ENCODE measurements at regions not wholly inside any gene's neighbourhood (a gene's known extent, or its start where the extent isn't known, plus 50 kb on each side); places are given as distances from the start of the nearest gene placed in this dataset.

DNA sequence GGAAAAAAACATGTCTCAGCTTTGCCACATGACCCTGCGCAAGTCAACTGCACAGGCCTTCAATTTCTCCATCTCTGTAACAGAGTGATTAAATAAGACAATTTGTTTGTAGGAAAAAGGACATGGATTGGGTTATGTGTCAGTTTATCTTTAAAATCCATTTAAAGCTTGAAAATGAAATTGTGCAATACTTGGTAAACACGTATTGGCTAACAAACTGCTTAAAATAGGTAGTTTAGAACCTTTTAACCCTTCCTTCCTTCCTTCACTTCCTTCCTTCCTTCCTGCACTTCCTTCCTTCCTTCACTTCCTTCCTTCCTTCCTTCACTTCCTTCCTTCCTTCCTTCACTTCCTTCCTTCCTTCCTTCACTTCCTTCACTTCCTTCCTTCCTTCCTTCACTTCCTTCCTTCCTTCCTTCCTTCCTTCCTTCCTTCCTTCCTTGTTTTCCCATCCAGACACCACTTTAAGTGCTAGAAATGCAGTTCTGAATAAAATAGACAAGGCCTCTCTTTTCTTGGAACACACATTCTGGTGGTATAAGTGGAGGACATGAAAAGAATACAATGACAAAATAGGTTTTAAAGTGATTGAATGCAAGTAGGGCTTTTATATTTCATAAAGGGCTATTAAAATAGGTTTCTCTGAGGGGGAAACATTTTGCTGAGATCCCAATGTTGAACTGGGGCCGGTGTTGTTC is 130.2 kb upstream of the TP63 start:
- DNase-seq (ENCODE audit: low read depth), result no peak

DNA sequence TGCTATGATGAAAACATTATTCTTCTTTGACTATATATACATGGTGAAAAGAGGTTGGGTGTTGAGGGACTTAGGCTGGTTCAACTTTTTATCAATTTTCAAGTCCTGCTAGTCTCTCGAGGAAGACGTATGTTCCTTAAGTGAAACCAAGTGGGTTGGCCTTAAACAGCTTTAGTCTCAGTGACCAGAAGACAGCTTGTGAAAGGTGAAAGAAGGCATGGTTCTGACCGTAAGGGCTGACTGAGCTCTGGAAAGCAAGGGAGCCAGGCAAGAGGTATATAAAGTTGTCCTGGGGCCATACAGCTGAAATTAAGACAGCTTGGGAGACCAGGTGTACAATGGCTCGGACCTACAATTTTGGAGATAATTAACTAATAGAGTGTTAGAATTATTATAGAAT is 128.9 kb upstream of the TP63 start:
- no peak for DNase-seq (ENCODE audit: low read depth)

DNA sequence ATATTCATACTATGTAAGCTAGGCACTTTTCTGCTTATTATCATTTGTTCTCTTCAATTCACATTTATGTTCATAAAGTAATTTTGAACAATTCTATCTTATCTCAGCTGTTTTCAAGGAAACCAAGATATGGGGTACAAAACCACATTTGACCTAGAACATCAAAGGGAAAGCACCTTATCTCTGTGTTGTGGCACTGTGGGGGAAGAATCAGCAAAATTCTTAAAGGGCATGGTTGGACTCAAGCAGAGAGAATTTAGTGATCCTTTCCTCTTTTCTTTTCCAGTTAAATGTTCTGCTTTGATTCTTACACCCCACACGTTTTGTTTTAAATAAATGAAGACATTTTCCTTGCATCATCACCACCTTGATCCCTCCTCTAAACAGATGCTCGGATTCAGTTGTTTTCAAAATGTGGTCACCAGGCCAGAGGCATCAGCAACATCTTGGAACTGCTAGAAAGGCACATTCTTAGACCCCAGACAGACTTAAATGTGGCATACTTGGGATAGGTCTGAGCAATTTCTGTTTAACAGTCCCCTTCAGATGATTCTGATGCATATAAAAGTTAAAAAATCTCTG is 128.4 kb upstream of the TP63 start:
- DNase-seq (ENCODE audit: low read depth), result no peak

DNA sequence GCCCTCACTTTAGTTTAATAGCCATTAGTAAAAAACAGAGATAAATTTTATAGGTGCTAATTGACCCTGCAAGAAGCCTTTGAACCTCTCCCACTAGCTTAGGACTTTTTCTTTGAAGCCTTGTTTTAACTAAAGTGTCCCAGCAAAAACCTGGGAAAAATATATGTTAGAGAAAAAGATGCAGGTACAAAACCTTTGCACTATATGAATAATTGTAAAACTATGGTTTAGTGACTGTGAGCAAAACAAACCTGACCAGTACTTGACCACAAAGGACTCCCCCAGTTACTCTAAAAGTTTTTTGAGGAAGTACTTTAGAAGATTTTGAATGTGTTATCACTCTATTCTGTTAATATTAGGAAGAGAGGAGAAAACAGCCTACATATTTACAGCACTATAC is 123.3 kb upstream of the TP63 start:
- DNase-seq (ENCODE audit: low read depth), result no peak

DNA sequence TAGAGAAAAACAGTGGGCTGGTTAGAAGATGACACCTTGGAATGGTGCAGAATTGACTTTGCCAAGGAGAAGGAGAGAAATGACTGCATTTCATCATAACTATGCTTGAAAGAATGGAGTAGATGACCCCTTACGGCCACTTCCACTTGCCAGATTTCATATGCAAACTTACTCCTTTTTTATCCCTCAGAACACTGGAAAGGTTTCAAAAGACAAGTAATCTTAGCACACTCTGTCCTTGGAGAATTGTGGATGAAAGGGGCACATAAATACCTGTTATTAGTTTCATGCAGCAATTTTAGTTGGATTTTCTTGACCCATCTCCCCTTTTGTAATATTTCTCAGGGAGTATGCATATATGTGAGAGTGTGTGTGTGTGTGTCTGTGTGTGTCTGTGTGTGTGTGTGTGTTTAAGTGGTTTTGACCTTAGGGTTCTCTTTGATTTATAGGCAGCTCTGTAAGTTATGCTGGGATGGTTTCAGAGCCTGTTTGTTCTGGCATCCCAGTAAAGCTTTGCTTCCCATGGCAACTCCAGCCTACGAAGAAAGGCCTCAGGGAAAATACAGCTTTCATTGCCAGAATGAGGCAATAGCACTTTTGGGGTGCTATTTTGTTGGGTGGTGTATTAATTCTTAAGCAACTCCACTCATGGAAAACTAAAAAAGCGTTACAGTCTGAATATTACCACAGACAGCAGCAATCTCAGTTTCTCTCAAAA is 122.2 kb upstream of the TP63 start:
- DNase-seq (ENCODE audit: low read depth), result peak; percentile 86

DNA sequence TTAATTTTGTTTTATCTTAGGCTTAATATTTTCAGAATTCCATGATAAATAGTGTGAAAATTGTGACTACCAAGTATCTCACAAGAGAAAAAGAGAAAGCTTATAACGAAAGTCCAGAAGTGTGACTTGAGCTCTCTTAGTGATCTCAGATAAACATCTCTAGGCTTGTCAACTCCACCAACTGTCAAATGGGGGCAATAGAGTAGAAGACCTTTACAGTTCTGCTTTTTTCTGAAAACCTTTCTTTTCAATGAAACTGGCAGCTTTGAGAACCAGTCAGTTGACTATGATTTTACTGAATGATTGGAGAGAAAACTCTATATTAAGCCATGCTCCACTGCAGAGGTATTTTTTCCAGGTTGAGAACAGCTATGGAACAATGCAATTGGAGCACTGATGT is 119.2 kb upstream of the TP63 start:
- no peak for DNase-seq (ENCODE audit: low read depth)

DNA sequence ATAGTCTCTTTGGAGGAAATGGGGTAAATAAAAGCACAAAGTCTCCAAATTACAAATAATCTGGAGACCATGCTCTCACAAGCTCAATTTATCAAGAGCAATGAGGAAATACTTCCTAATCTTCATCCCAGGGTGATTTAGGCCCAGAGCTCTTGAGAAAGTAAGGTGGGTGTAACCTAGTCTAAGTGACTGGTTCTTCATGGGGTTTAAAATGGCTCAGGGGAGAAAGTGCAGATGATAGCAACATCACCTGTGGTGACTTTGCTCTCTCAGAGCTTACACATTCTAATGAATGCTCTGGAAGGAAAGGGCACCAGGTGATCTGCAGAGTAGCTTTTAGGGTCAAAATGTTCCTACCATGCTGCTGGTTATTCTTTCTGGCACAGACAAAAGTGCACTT is 118.4 kb upstream of the TP63 start:
- no peak for DNase-seq (ENCODE audit: low read depth)

DNA sequence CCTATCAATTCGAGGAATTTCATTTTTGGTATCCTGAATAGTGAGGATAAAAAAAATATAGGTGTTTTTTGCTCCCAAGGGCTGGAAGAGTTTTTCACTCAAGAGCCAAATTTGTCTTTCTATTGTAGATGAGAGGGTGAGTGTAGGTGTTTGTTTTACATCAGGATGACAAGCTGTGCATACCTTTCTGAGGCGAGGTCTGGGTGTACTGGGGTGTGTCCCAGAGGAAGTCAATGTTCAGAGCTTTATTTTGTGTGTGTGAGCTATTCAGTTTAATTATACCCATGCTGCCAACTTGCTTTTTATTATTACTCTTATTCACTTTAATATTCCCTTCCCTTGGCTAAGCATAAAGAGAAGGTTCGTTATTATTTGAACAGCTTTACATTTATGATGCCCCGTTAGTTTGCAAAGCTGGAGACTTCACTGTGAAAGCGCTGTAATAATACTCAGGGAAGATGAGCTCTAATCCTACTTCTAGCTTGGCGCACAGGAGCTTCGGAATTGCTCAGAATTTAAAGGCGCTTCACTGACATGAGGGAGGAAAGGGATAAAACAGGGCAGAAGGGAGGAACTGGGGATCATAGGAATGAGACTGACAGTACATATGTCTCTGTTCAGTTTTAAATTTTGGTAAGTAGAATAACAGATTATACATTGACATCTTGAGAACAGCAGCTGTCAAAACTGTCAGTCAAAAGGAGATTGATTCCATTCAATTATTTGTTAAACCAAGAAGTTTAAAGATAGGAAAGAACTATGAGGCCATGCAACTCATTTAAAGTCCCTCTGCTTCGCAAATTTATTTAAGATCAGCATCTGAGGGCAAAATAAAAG is 117.7 kb upstream of the TP63 start:
- peak; percentile 59 for DNase-seq (ENCODE audit: low read depth)

DNA sequence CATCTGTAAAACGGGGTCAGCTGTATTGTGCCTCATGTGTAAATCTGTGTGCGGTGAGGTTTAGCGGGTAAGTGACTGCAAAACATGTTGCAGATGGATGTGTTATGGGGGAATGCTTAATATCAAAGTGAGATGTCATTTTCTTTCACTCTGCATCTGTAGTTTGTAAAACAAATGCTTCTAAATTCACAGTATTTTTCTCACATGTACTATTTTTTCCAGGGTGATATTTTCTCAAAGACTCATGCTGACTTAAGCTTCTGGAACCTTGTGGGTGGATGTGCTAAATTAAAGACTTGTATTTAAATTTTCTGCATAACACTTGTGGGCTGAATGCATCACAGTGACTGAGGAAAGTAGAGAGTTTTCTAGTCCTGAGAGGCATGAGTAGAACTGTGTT is 115.2 kb upstream of the TP63 start:
- DNase-seq (ENCODE audit: low read depth), result no peak

DNA sequence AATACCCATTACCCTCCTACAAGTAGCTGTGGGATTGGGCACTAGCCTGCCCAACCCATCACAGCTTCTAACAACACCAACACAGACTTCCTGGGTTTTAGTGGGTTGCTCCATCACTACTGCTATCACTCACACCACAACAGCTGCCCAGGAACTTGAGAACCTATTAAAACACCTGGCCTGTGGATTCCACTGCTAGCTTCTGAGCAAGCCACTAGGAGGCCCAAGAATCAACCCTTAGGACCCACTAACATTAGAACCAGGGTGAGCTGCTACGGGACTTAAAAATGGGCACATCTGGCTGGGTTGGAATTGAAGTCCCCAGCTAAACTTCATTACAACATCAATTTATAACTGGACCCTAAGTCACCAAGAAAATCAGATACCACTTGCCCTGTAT is 113.2 kb upstream of the TP63 start:
- no peak for DNase-seq (ENCODE audit: low read depth)

DNA sequence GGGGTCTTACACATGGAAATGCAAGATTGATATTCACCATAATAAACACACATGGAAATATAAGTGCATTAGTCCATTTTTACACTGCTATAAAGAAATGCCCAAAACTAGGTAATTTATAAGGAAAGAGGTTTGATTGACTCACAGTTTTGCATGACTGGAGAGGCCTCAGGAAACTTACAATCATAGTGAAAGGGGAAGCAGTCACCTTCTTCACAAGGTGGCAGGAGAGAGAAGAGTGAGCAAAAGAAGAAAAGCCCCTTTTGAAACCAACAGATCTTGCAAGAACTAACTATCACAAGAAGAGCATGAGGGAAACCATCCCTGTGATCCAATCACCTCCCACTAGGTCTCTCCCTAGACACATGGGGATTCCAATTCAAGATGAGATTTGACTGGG is 111.7 kb upstream of the TP63 start:
- no peak for DNase-seq (ENCODE audit: low read depth)

DNA sequence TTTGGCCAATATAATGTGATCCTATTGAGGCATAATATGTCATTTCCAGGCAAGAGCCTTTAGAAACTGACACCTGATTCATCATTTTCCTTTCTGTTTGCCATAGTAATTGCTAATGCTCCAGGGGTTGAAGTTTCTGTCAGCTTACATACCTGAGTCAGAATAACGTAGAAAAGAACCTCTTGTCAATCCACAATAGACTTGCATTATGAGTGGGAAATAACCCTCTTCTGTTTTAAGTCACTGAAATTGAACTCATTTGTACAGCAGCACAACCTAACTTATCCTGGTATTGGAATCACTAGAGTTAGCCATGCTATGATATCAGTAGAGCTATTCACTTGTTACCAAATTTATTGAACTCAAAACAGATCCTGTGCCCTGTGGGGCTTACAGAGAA is 101.7 kb upstream of the TP63 start:
- DNase-seq (ENCODE audit: low read depth), result no peak

DNA sequence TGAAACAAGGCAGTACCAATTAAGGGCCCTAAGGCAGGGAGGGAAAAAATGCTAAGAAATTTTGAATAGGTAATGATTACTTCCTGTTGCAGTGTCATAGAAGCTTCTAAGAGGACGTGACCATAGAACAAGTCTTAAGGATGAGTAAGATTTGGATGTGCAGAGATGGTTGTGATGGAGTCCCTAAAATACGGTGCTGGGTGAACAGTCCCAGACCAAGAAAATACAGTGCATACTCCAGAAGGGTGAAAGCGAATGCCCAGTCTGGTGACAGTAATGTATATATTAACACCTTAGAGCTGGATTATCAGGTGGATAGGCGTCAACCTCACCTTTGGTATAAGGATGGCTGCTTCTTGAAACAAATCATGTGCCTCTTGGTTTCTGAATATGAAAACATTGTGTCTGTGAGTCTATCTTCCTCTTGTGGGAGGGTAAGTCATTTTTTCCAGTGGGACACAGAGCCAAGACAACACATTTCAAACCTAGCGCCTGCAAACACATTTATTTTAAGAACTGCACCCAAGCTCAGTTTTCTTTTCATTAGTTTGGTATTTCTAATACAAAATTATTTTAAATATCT is 101.2 kb upstream of the TP63 start:
- DNase-seq (ENCODE audit: low read depth), result no peak

DNA sequence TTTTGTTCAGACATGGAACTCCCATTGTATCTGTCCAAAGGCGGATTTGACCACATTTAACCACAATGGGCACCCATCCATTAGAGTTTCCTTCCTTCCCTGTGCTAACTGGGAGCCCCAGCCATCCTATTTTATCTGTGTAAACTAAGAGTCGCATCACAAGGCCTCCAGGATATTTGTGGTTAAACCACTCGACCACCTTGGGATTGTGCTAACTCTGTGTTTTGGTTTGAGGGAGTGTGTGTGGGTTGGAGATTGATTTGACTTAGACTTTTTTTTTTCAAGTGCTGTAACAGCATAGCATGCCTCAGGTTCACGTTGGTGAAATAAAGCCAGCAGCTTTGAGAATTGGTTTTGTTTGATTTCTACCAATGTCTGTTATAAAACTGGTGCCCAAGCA is 100.4 kb upstream of the TP63 start:
- peak; percentile 91 for DNase-seq (ENCODE audit: low read depth)

DNA sequence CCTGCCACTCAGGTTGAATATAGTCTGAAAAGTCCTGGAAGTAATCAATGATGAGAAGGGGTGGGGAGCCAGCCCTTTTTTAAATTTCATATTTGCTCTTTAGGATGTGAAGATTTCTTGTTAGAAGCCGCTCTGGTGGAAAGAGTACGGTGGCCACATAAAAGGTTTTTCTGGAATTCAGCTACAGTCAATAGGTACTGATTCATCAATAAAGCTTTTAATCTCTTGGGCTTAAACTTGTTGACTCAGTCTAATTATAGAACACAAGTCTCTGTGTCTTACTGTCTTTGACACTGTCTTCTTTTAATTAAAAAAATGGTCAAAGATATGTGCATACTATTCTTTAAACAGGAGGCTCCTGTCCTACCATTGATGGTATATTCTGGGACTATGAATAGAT is 99.9 kb upstream of the TP63 start:
- DNase-seq (ENCODE audit: low read depth), result no peak

DNA sequence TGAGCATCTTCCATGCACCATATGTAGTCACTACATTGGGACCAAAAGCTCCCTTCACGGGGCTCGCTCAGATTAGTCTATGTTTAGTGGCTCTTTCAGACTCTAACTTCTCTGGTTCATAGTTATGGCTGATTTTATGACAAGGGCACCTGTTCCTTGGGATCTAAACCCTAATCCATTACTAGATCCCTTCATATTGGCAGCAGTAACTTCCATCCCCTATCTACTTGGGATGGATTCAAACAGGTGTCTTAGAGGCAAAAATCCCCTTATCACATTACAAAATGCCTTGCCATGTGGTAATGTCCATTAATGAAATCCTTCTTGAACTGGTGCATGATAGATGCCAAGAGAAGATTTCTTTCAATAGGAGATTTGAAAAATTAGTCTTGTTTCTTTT is 96.7 kb upstream of the TP63 start:
- DNase-seq (ENCODE audit: low read depth), result no peak

DNA sequence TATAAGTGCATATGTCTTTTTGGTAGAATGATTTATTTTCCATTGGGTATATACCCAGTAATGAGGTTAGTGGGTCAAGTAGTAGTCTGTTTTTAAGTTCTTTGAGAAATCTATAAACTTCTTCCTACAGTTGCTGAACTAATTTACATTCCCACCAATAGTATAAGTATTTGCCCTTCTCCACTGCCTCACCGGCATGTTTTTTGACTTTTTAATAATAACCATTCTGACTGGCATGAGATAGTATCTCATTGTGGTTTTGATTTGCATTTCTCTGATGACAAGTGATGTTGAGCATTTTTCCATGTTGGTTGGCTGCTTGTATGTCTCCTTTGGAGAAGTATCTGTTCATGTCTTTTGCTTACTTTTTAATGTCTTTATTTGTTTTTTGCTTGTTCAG is 94.1 kb upstream of the TP63 start:
- DNase-seq (ENCODE audit: low read depth), result no peak

DNA sequence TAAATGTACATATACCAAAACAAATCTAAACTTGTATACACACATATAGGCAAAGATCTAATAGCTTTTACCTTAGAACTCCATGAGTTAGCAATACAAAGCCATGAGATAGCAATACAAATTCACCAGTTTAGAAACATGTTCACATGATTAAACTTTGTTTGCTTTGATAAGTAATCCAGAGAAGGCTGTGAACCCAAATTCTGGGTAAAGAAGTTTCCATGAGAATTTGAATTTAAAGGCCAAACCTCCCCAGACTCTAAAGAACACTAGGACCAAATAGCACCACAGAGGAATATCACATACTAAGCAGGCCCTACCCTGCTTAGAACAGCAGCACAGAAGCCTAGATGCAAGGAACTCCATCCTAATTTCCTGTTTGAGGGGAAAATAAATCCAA is 83.7 kb upstream of the TP63 start:
- no peak for DNase-seq (ENCODE audit: low read depth)

DNA sequence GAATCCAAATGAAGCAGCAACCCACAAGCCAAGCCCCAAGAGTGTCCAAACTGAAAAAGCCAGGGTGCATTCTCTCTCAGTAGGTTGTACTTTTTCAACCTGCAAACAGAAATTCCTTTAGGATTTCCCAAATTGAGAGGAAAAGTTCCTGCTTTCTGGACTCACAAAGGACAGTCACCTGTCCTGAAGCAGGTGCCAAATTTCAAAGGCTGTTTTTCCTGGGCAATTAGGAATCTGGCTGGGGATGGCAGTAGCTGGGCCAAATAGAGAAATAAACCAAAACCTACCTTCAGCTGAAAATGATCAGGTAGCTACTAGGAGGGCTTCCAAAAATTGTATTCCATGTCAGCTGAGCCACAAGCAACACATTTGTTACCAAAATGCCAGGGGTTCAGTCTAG is 83.1 kb upstream of the TP63 start:
- DNase-seq (ENCODE audit: low read depth), result no peak

DNA sequence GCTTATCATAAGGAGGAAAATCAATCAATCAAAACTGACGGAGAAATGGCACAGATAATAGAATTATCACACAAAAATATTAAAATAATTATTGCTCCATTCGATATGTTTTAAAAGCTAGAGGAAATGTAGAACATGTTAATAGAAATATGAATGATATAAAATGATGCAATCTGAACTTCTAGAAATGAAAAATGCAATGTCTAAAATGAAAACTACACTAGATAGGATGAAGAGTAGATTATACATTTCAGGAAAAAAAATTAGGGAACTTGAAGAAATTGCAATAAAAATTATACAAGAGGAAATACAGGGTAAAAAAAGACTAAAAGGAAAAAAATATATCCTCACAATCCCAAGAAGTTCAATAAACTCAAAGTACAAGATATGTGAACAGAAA is 80.2 kb upstream of the TP63 start:
- DNase-seq (ENCODE audit: low read depth), result no peak

DNA sequence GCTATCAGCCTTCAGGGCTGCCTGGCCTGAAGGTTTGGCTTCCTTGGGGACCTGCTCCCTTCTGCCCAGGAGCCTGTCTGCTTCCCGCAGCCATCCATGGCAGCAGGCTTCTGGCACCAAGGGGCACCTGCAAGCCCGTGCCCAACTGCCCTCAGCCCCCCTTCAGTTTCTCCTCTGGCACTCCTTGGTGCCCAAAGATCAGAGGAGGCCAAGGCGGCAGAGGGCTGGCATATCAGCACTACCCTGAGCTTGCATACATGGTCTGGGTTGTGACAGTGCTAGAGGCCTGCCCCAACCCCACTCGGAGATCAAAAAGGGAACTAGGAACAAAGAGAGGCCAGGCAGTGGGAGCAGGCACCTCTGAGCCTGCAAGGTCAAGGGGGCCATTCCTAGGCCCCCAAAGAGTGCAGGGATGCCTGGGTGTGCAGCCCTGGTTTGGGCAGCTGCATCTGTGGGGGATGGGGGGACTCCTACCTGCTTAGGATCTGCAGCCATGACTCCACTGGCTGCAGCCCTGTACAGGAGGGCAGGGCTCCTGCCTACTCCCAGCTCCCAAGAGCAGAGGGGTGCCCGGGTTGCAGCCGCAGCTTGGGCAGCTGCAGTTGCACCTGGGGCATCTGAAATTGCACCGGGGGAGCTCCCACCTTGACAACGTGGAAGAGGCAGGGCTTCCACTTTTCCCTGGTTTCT is 76.2 kb upstream of the TP63 start:
- no peak for DNase-seq (ENCODE audit: low read depth)

DNA sequence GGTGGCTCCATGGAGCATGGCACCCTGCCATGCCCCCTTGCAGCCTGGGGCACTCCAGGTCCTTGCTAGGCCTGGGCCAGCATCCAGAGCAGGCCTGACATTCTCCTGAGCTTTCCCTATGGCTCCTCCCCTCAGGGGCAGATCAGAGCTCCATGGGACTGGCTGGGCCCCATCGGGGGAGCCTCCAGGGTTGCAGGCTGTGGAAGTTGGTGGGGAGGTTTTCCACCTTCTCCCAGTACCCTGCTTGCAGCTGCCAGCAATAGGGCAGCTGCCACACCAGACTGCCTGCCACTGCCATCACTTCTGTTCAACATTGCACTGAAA is 75.7 kb upstream of the TP63 start:
- DNase-seq (ENCODE audit: low read depth), result no peak
